Gastrocnemius medialis (tissue), 4 donors: ENCODE measurements at regions not wholly inside any gene's neighbourhood (a gene's known extent, or its start where the extent isn't known, plus 50 kb on each side); places are given as distances from the start of the nearest gene placed in this dataset.
"Not testable (repeated sequence)": the region's sequence is repeated elsewhere in the genome, so short reads cannot be mapped to it uniquely, and the experiment has no call there.

Source experiments
- ATAC-seq, 2 donors: fragments of 150-250 bp; one replicate each; pipeline ENCODE4 v1.9.1; 2016
- DNase-seq, 2 donors: peaks; one replicate each; pipeline ENCODE4 v3.0.0-alpha.2; 2019
- H3K27ac ChIP-seq, 4 donors: fragments of 200-600 bp; sonication (generic); 1 replicate in 1 of 4; 2 replicates in 3 of 4; pipeline ENCODE4 v1.5.1; 2016 to 2018; ENCODE audit warnings: mild to moderate bottlenecking in 2 of 4, moderate library complexity in 1 of 4
- H3K27me3 ChIP-seq, 3 donors: fragments of 200-600 bp; sonication (generic) in 2 of 3; 1 replicate in 1 of 3; 2 replicates in 2 of 3; pipeline versions ENCODE4 v1.5.1 to v1.6.0; 2016 to 2019; ENCODE audit warnings: mild to moderate bottlenecking in 1 of 3, moderate library complexity in 1 of 3
- H3K36me3 ChIP-seq, 2 donors: fragments of 200-600 bp; sonication (generic) in 1 of 2; one replicate each; pipeline ENCODE4 v1.5.1; 2017 to 2018
- H3K4me1 ChIP-seq, 2 donors: fragments of 200-600 bp; sonication (generic) in 1 of 2; one replicate each; pipeline ENCODE4 v1.5.1; 2016 to 2017; ENCODE audit warnings: mild to moderate bottlenecking in 2 of 2
- H3K4me3 ChIP-seq, 4 donors: fragments of 200-600 bp; sonication (generic) in 3 of 4; 1 replicate in 1 of 4; 2 replicates in 3 of 4; pipeline ENCODE4 v1.5.1; 2016 to 2019; ENCODE audit warnings: mild to moderate bottlenecking in 2 of 4
- H3K9me3 ChIP-seq, 3 donors: fragments of 200-600 bp; sonication (generic) in 2 of 3; 1 replicate in 1 of 3; 2 replicates in 2 of 3; pipeline ENCODE4 v1.5.1; 2016 to 2019
- CTCF ChIP-seq, 5 experiments: fragments of 450-650 bp in 3 of 5; fragments of 200-600 bp in 2 of 5; sonication (generic) in 2 of 5; IDR thresholded peaks in 4 of 5; conservative IDR thresholded peaks in 1 of 5; 1 replicate in 4 of 5; 2 replicates in 1 of 5; pipeline ENCODE4 v1.5.1; 2016 to 2019; ENCODE audit warnings: antibody characterized with exemption in 5 of 5, mild to moderate bottlenecking in 3 of 5, moderate library complexity in 3 of 5
- POLR2A ChIP-seq, 2 donors: fragments of 450-650 bp; IDR thresholded peaks; one replicate each; pipeline ENCODE4 v1.6.1; 2017; ENCODE audit warnings: antibody characterized with exemption in 2 of 2, mild to moderate bottlenecking in 2 of 2, moderate library complexity in 2 of 2
- in situ Hi-C, 4 donors: fragments of 200-750 bp; cut with MboI; loops; one replicate each; pipeline versions ENCODE4 v1.15.0 to v1.8.0; 2017; ENCODE audit warnings: low sequenced_read_pairs in 4 of 4
- intact Hi-C: fragments of 100-400 bp; cut with DNase I; formaldehyde crosslinking; loops from one replicate; pipeline ENCODE4 v1.15.1; 2023; ENCODE audit warnings: low total_unique reads

DNA sequence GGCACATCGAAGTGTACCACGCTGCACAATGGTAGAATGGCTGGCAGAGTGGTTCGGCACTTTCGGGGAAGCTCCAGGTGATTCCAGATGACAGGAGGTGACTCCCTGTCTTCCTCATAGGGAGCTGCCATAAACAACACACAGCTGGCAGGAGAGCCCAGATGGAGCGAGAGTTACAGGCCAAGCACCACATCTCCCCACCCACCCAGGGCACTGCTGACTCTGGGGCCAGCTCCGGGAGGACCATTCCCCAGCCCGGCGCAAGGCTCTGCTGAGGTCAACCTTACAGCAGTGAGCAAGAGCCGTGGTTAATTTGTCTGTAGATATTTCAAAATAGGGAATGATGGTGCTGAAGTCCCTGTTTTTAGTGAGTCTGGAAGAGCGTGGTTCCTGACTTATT lies 78.8 kb upstream of the HMGXB4 start:
- ATAC-seq, result no peak
- no peak for DNase-seq
- Histone ChIP-seq H3K9me3 (no peaks in the 10 kb centered on the region), H3K4me1 (no peaks in the 10 kb centered on the region), H3K36me3 (no peaks in the 10 kb centered on the region), H3K4me3 (no peak overlapping the region), H3K27me3 (no peaks in the 10 kb centered on the region), H3K27ac (no peak overlapping the region)
- in situ Hi-C loops, result no loop called here
- intact Hi-C loops, result no loop called here
- TF ChIP-seq CTCF (IDR thresholded peaks at IDR 0.05 in 4 of 5, conservative IDR thresholded peaks at IDR 0.05 in 1 of 5) (no peak), POLR2A (IDR thresholded peaks at IDR 0.05) (no peak)

DNA sequence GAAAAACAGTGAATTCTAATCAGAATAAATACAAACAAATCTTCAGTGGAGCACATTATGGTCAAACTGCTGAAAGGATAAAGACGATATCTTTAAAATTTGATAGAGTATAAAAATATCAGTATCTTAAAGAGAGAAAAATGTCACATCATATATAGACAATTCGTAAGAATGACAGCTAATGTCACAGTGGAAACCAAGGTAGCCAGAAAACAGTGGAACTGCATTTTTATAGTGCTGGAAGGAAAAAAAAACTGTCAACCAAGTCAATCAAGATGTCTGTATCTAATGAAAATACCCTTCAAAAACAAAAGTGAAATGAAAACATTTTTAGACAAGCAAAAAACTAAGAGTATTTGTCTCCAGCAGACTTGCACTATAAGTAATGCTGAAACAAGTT lies 73.4 kb upstream of the HMGXB4 start:
- Histone ChIP-seq H3K36me3 (no peaks in the 10 kb centered on the region), H3K4me3 (no peak overlapping the region), H3K4me1 (no peaks in the 10 kb centered on the region), H3K27me3 (peaks cover 0 to 5% (median 0%) of the 10 kb centered on the region in 3 donors), H3K27ac (no peak overlapping the region), H3K9me3 (peaks cover 0 to 7% (median 0%) of the 10 kb centered on the region in 3 donors)
- DNase-seq (no peak), ATAC-seq (no peak)
- in situ Hi-C loops, result no loop called here
- TF ChIP-seq CTCF (IDR thresholded peaks at IDR 0.05 in 4 of 5, conservative IDR thresholded peaks at IDR 0.05 in 1 of 5) (no peak), POLR2A (IDR thresholded peaks at IDR 0.05) (no peak)
- intact Hi-C loops, result no loop called here

DNA sequence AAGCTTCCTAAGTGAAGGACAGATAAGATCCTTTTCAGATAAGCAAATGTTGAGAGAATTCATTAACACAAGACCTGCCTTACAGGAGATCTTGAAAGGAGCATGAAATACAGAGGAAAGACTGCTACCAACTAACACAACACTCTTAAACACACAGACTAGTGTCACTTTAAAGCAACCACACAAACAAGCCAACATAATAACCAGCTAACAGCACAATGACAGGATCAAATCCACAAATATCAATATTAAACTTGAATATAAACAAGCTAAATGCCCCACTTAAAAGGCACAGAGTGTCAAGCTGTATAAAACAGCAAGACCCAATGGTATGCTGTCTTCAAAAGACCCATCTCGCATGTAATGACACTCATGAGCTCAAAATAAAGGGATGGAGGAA lies 70.8 kb upstream of the HMGXB4 start:
- H3K4me3 ChIP-seq, result no peak overlapping the region
- intact Hi-C loops (no loop called here), in situ Hi-C loops (no loop called here)
- ATAC-seq, result no peak
- no peak for DNase-seq
- no peak for TF ChIP-seq POLR2A (IDR thresholded peaks at IDR 0.05)
- TF ChIP-seq CTCF (IDR thresholded peaks at IDR 0.05 in 4 of 5, conservative IDR thresholded peaks at IDR 0.05 in 1 of 5), result no peak
- H3K36me3 ChIP-seq, result no peaks in the 10 kb centered on the region
- H3K27ac ChIP-seq, result no peak overlapping the region
- peaks cover 0 to 16% (median 0%) of the 10 kb centered on the region in 3 donors for H3K27me3 ChIP-seq
- H3K9me3 ChIP-seq, result peaks cover 0 to 11% (median 6%) of the 10 kb centered on the region in 3 donors
- no peaks in the 10 kb centered on the region for H3K4me1 ChIP-seq

DNA sequence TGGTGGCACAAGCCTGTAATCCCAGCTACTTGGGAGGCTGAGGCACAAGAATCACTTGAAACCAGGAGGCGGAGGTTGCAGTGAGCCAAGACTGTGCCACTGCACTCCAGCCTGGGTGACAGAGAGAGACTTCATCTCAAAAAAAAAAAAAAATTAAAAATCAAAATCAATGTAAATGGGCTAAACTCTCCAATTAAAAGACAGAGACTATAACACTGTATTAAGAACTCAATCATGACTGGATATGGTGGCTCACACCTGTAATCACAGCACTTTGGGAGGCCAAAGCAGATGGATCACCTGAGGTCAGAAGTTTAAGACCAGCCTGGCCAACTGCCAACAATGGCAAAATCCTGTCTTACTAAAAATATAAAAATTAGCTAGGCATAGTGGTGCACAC lies 68.4 kb upstream of the HMGXB4 start:
- peaks cover 0 to 11% (median 6%) of the 10 kb centered on the region in 3 donors for H3K9me3 ChIP-seq
- ATAC-seq, H3K27ac ChIP-seq, H3K4me3 ChIP-seq, in situ Hi-C loops, intact Hi-C loops, DNase-seq, H3K4me1 ChIP-seq, H3K36me3 ChIP-seq: not testable (repeated sequence)
- H3K27me3 ChIP-seq, result peaks cover 0 to 16% (median 0%) of the 10 kb centered on the region in 3 donors

GRCh38 chr22:35189559-35189958 lies 67.7 kb upstream of the HMGXB4 start:
- Histone ChIP-seq H3K4me3 (no peak overlapping the region), H3K4me1 (no peaks in the 10 kb centered on the region), H3K9me3 (peaks cover 0 to 11% (median 6%) of the 10 kb centered on the region in 3 donors), H3K27ac (no peak overlapping the region), H3K27me3 (peaks cover 0 to 16% (median 0%) of the 10 kb centered on the region in 3 donors), H3K36me3 (no peaks in the 10 kb centered on the region)
- intact Hi-C loops, result no loop called here
- in situ Hi-C loops, result no loop called here
- DNase-seq (no peak), ATAC-seq (no peak)
- TF ChIP-seq CTCF (IDR thresholded peaks at IDR 0.05 in 4 of 5, conservative IDR thresholded peaks at IDR 0.05 in 1 of 5) (no peak), POLR2A (IDR thresholded peaks at IDR 0.05) (no peak)
